Loucy (cell line): ENCODE measurements at regions not wholly inside any gene's neighbourhood (a gene's known extent, or its start where the extent isn't known, plus 50 kb on each side); places are given as distances from the start of the nearest gene placed in this dataset.

Experiments used
- CTCF ChIP-seq: fragments of 200-600 bp; sonication (generic); conservative IDR thresholded peaks from 2 replicates; pipeline ENCODE4 v1.5.1; 2014; ENCODE audit warnings: mild to moderate bottlenecking, antibody characterized with exemption, low read length
- EZH2phosphoT487 ChIP-seq: fragments of 200-600 bp; IDR thresholded peaks from 2 replicates; pipeline ENCODE4 v1.6.1; 2018; ENCODE audit warnings: antibody characterized with exemption, mild to moderate bottlenecking, moderate library complexity, borderline replicate concordance

GRCh38 chr15:70519004-70519365 lies 244.4 kb downstream of the UACA start:
- no peak for TF ChIP-seq CTCF
- no peak for TF ChIP-seq EZH2phosphoT487
